Stimulated activated CD4-positive, alpha-beta T cell treated with anti-CD3 and anti-CD28 coated beads, TNF-alpha, amount 100 ng/mL, for 24 hours (primary cell): ENCODE measurements at regions not wholly inside any gene's neighbourhood (a gene's known extent, or its start where the extent isn't known, plus 50 kb on each side); places are given as distances from the start of the nearest gene placed in this dataset.
"Not testable (repeated sequence)": the region's sequence is repeated elsewhere in the genome, so short reads cannot be mapped to it uniquely, and the experiment has no call there.

Experiments used
- DNase-seq, 3 experiments: peaks; one replicate each; pipeline ENCODE4 v3.0.0-alpha.2; 2020; ENCODE audit warnings: low read depth in 3 of 3

GRCh38 chr13:71214821-71215220 is 652.2 kb downstream of the DACH1 start:
- DNase-seq = no peak

DNA sequence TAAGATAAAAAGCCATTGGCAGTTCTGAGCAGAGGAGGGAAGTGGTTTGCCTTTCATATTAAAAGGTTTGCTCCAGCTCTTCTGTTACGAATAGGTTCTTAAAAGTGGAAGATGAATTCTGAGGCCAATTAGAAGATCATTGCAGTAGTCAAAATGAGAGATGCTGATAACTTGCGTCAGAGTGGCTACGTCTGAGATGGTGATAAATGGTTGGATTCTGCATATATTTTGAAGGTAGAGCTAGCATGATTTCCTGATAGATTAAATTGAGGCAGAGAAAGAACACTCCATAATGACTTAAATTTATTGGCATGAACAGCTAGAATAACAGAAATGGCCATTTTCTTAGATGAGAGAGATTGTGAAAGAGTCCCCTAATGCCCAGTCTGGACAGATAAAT is 652.6 kb downstream of the DACH1 start:
- DNase-seq = no peak

DNA sequence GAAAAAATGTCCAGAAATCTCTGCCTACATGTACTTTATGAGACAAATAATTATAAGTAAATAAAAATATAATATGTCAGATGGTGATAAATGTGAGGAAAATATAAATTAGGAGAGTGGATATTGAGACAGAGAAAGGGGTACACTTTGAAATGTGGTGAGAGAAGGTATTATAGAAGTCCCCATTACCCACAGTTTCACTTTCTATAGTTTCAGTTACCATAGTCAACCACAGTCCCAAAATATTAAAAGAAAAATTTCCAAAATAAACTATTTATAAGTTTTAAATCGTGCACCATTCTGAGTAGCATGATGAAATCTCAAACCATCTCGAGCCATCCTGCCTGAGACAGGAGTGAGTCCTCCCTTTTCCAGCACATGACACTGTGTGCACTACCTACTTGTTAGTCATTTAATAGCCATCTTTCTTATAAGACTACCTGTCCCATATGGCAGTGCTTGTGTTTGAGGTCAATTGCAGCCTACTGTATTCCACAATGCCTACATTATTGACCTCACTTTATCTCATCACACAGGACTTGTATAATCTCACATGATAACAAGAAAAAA is 653.7 kb downstream of the DACH1 start:
- no peak for DNase-seq

DNA sequence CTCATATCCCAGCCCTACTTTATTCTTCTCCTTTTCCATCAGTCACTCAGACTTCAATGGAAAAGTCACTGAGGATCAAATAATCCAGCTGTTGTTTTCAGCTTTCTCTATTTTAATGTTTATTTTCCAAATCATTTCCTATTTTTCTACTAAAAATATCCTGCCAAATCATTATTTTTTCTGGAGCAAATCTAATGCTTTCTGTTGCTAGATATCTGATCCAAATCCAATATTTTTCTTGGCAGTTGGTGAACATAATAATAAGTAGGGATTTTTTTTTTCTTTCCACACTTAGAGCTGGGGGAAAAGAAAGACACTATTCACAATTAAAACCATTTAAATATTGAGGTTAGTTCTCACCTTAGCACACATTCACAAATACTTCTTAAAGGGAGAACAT is 656.1 kb downstream of the DACH1 start:
- no peak for DNase-seq

DNA sequence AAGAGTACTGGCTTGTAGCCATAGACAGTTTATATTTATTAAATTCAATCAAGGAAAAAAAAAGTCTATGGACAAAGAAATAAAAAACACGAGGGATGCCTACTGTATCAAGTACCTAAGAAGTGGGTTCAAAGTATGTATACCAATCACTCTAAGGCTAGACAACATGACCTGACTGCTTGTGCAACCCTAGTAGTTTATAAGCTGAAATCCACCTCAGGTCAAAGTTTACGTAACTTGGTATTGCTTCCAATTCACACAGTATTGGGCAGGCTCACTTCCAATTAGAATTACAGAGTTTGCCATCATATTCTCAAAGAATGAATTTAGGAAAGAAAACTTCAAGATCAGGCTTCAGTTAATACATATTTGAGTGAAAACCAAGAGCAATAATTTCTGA is 657.8 kb downstream of the DACH1 start:
- DNase-seq = no peak

GRCh38 chr13:71184583-71184982 is 682.4 kb downstream of the DACH1 start:
- not testable (repeated sequence) for DNase-seq

DNA sequence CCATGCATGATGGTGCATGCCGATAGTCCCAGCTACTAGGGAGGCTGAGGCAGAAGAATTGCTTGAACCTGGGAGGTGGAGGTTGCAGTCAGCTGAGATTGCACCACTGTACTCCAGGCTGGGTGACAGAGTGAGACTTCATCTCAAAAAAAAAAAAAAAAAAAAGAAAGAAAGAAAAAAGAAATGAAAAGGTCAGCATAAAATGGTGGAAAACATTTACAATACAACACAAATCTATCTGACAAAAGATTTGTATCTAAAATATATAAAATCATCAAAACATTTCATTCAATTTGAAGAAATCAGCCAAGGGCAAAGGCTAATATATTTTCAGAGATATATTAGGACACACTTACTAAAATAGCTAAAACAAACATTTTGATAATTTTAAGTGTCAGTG is 683.7 kb downstream of the DACH1 start:
- not testable (repeated sequence) for DNase-seq

- DNase-seq = no peak
Observed at GRCh38 chr13:71171740-71172139, 695.3 kb downstream of the DACH1 start.

DNA sequence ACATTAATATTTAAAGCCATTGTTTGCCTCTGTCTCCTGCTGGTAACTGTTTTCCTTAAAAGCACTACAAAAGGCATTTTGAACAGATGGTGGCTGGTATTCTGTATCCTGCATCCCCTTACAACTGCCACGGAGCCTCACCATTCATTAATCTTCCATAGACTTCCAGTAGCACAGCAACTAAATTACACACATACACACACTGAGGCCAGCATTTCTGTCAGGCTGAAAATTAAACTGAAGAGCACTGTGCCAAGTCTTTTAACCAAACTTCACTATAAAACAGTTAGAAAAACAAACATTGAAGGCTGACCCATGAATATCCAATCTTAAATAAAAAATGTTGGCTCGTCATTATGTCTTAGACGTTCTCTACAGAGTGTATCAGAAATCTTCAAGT is 697.8 kb downstream of the DACH1 start:
- no peak for DNase-seq

DNA sequence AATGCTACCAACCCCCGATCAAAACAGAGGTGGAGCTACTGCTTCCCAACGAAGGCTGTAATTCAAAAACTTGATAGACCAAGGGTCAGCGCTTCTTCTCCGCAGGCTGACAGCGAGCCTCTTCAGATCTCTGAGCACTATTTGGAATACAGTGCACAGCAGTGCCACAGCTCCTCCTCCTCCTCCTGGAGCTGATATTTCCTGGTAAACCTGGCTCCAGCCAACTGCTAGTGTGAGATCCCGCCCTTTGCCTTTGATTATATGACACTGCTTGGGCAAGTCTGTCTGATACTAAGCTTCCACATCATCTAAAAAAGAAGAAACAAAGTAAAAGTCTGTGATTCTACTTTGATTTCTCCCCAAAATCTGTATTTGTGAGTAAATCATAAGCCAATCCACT is 710.5 kb downstream of the DACH1 start:
- no peak for DNase-seq

GRCh38 chr13:71149498-71150363 is 717.3 kb downstream of the DACH1 start:
- no peak for DNase-seq

- DNase-seq = no peak
Observed at GRCh38 chr13:71149046-71149445, 718.0 kb downstream of the DACH1 start.

- no peak for DNase-seq
Observed at GRCh38 chr13:71148396-71148795, 718.6 kb downstream of the DACH1 start.

GRCh38 chr13:71144883-71145282 is 722.1 kb downstream of the DACH1 start:
- DNase-seq = no peak

DNA sequence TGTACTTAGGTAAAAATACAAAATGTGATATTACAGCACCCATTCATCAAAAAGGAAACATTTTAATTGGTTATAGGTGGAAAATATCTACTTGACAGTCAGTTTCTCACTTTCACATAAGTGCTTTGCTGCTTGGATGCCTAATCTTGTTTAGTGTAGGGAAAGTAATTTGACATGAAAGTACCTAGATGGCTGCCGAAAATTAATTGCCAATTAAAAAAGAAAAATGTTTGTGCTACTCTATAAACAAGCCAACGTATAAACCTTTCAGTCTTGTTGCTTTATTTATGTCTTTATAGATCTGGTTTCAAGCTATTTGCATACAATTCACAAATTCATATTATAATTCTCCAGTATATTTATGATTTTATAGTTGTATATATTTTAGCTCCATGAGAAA is 729.9 kb downstream of the DACH1 start:
- DNase-seq = no peak

DNA sequence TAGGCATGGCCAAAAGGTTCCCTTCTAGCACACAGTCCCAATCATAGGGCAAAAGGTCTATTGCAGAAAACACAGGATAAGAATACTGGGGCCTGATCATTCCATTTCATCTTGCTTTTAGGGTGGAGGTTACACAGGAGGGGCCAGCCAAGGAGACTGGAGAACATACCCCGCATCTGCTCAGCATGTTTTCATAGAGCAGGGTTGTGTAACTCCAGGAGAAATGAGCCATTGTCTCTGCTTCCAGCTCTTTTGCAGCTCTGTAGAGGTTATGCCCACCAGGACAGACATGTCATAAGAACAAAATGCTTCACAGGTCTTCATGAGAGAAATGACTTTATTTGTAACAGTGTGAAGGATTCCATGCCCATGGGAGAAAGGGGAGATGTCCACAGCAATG is 742.8 kb downstream of the DACH1 start:
- no peak for DNase-seq

- no peak for DNase-seq
Observed at GRCh38 chr13:71118779-71119364, 748.1 kb downstream of the DACH1 start.

DNA sequence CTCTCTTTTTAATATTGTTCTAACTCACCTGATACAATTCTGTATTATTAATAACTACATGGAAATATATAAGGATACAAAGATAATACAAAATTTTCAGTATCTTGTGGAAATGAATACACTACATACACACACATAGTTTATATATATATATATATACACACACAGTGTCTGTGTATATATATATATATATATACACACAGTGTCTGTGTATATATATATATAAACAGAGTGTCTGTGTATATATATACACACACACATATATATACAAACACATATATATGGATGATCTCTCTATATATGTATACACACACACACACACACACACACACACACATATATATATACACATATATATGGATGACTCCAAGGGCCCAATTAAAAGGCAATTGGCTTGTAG is 749.1 kb downstream of the DACH1 start:
- DNase-seq = no peak

DNA sequence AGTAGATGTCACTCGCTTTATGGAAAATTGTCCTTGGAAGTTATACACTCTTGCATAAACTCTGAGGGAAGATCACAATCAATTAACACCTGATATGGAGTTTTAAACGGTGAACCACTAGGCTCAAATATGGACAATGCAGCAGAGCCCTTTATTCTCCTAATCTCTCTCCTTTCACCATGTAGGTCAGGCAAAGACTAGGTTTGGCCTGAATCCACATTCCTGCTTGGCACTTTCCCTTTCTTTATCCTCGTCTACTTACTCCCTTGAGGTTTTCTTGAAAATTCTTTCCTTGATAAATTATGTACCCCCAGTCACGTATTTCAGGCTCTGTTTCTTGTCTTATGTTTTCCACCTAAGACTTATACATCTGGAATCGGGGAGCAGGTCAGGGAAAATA is 751.7 kb downstream of the DACH1 start:
- DNase-seq = no peak

GRCh38 chr13:71096421-71096820 is 770.6 kb downstream of the DACH1 start:
- DNase-seq = no peak

GRCh38 chr13:71090990-71091389 is 776.0 kb downstream of the DACH1 start:
- DNase-seq = no peak

GRCh38 chr13:71089056-71089455 is 777.9 kb downstream of the DACH1 start:
- DNase-seq = no peak

- DNase-seq = no peak
Observed at GRCh38 chr13:71087432-71087831, 779.6 kb downstream of the DACH1 start.
